NCI-H2107 treated with DMSO at 0.1 percent for 48 hours (cell line): ENCODE measurements at regions not wholly inside any gene's neighbourhood (a gene's known extent, or its start where the extent isn't known, plus 50 kb on each side); places are given as distances from the start of the nearest gene placed in this dataset.
"Not testable (repeated sequence)": the region's sequence is repeated elsewhere in the genome, so short reads cannot be mapped to it uniquely, and the experiment has no call there.

Experiments
- DNase-seq: peaks from one replicate; lab custom pipeline; 2025; ENCODE audit not compliant: unreplicated experiment; lab: John Stamatoyannopoulos, UW

DNA sequence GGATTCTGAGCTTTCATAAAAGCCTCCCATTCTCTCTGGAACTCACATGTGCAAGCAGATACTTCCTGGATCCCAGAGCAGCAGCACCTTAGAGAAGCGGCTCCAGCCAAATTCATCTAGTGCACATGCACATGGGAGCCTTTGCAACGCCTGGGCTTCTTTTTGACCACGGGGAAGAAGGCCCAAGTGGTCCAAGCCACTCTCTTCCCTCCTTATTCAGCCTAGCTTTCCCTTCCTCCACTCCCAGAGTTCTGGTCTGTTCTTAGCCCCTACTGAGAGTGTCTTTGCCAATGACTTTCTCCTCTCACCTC lies 118.7 kb downstream of the ZNF365 start:
- DNase-seq, result no peak

DNA sequence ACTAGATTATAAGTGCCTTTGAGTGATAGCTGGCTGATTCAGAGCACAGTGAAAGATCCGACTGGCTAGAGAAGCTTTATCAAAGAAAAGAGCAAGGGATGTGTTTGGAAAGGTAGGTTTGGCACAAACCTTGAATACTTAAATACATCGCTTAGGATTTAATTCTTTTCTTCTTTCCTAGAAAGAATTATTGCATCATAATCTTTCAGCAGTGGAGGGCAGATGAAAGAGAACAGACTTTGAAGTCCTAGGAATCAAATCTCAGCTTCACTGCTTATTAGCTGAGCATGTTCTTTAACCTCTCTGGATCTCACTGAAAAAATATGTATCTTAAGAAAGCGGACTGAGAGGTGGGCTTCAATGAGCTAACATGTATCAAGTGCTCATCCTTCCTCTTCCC lies 122.8 kb downstream of the ZNF365 start:
- DNase-seq, result no peak

DNA sequence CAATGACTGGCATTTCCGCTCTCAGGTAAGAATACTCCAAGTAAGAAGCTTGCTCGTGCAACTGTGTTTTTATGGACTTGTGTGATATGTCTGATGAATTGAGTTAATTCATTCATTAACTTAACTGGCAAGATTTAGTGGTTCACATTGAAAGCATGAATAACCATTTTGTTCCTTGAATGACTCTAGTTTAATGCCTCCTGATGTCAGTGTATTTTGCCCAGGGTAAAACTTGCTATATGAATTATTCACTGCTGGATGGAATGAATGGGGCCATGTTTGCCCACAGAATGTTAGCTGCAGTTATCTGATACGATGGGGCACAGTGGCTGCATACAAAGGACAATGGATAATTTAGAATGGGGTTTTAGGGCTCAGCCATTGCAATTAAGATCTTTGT lies 124.1 kb downstream of the ZNF365 start:
- no peak for DNase-seq

DNA sequence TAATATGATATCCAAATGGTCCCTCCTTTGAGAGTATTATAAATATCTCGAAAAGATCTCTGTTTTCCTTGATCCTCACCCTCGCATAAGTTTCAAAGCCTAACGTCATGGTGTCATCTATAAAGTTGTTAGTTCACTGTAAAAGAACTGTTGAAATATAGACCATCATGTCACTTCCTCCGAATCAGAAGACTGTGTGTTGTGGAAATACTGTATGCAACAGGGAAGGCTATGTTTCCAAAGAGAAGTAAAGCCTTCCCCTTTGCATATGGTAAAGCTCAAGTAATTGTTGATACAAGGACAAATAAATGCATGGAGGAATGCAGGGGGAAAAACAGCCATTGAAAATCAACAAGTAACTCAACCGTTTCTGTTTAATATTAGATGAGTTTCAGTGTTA lies 125.9 kb downstream of the ZNF365 start:
- not testable (repeated sequence) for DNase-seq

DNA sequence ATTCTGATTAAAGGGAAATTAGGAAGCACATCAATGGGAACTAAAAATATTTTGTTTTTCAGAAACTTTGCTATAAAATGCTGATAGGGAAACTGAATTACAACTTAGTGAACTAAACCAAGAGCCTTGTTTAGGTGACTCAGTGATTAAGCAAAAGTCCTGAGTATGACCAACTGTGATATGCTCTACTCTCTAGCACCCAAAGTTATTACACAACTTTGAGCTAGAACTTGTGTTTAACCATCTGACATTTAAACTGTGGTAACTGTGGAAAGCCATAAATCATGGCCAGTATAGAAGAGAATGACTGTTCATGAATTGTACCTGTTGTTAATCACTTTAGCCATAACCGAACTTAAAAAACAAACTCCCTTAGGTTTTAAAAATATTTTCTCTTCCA lies 127.4 kb downstream of the ZNF365 start:
- no peak for DNase-seq

DNA sequence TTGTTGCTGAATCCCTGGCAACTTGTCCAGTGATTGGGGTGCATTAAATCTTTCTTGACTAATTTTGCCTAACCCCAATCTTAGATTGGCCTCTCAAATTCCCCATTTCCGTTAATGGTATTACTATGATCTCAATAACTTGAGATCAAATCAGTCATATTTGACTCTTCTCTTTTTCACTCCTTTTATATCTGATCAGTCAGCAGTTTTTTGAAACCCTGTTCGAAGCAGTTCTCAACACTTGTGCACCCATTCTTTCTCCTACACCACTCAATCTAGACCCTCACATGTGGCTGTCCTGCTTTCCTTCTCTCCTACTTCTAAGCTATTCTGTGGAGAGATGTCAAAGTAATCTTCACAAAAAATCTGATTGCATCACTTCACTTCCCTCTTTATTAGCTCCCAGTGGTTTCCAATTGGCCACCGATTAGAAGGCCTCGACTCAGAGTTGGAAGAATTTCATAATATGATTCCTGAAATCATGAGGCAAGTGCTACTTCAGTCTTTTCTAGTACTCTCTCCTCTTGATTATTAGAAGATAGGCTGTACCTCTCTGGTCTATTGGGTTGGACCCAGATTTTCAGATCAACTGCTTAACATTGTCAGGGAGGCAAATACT lies 128.9 kb downstream of the ZNF365 start:
- DNase-seq, result no peak

DNA sequence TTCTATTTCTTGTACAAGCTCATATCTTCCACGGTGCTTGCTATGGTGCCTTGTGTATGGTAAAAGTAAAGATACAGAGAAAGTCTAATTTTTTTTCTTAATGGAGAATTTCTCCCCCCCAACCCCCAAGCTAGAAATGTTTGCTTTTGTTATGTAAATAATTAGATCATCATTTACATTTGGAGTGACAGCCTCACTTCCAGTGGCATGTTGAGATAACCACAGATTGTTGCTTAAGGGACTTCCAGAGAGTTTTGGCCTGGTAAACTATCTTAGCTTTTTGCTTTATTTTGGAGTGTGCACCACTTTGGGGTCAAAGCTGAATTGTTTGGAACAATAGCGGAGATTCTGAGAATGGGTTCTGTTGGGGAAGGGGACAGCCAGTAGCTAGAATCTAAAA lies 129.7 kb downstream of the ZNF365 start:
- no peak for DNase-seq

DNA sequence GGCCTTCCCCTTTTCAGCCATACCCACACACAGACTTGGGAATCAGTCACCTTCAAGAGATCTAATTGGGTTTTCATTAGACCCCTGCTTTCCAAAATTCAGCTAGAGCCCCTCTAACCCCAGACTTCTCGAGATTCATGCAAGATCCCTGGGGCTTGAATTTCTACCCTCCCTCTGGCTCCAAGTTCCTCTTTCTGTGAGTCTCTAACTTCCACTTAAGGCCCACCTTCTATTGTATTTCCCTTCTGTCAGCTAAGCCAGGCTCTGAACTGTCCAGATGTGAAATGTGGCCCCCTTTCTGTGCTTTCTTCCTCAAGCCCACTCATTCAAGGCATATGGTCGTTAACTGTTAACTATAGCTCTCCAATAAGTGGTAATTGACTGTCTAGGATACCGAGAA lies 132.2 kb downstream of the ZNF365 start:
- DNase-seq, result no peak

DNA sequence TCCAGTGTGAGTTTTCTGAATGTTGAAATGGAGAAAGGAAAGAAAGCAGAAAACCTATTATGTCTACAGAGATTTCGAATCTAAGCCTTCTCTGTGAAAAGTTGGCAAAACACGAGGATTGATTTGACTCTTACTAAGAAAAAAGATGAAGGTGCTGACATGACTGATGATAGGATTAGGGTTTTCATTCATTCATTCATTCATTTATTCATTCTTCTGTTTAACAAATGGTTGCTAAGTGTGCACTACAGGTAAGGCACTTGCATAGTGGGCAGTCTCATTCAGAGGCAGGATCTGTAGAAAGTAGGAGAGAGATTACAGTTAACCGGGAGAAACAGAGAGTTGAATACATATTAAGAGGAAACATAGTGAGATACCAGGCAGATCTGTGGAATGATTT lies 137.1 kb downstream of the ZNF365 start:
- DNase-seq, result no peak

DNA sequence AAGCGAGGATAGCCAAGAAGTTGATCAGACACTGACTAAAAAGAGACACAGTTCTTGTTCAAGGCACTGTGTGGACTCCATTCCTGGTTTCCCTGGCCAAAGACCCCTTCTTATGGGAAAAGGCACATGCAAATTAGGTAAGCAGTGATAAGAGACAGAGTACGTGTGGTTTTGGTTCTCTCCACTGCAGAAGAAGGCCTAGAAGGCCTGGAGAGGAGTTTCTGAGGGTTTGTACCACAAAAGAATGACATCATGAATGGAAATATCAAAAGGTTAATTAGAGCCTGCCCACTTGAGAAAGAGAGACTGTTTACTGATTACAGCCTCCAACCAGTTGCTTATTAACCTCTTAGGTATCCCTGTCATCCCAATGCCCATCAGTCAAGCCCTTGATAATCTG lies 137.5 kb downstream of the ZNF365 start:
- no peak for DNase-seq

DNA sequence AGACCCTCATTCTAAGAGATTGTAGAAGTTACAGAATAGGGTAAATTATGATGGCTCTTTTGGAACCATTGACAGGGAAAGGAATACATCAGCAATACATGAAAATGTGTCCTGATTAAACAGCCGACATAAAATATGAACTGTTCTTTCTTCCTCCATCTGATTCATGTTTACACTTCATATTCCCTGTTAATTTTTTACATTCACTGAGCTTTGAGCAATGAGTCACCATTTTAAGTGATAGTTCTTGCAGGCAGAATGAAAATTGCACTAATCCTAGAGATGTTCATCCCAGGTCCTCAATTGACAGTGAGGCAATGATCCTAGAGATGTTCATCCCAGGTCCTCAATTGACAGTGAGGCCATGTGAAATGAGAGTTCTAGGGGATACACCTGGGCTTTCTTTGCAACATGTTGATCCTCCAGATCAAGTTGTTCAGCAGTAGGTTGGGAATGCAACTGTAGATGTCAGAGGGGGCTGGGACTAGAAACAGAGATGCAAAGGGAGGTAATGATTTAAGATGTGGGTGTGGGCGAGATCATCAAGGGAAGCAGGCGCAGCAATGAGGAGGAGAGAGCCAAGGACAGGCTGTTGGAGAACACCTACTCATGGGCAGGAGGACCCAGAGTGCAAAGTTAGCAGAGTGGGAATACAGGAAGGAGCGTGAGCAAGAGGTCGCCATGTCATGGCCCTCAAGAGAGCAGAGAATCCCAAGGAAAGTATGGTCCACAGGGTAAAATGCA lies 138.7 kb downstream of the ZNF365 start:
- DNase-seq, result no peak

DNA sequence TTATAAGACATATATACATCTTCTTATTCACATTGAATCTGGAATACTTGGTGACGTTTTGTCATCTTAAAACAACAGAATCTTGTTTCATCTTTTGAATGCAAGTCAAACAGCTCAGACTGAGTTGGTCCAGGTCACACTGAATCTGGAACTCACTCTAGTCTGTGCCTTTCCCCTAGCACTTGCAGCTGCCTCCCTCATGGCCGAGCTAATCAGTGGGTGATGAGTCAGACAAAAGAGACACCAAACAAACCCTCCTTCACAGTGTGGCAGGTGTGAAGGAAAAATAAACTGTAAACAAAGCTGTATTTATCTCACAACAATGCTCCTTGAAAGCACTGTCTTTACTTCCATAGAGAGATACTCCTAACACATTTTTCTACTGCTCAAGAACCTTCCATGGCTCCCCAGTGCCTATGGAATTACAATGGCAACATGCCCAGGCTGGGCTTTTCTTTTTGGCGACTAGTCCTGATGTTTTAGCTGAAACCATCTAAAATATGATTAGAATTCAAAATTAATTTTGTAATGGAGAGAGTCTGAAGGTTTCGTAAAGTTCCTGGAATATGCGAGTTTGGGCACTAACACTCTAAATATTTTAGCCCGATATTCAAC lies 140.0 kb downstream of the ZNF365 start:
- DNase-seq, result no peak

DNA sequence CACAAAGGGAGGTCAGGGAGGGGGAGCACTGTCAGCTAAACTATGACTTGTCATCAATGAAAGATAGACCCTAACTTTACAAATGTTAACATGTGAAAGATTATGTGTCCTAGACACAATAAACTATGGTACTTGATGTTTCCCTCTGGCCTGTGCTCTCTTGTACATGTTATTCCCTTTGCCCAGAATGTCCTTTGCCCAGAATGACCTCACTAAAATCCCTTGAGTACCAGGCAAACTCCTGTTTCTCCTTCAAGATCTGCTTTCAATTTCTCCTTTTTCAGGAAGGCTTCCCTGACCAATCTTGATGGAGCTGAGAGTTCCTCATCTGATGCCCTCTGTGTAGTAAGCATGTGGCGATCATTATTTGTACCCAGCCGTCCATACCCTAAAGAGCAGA lies 143.1 kb downstream of the ZNF365 start:
- DNase-seq, result no peak

DNA sequence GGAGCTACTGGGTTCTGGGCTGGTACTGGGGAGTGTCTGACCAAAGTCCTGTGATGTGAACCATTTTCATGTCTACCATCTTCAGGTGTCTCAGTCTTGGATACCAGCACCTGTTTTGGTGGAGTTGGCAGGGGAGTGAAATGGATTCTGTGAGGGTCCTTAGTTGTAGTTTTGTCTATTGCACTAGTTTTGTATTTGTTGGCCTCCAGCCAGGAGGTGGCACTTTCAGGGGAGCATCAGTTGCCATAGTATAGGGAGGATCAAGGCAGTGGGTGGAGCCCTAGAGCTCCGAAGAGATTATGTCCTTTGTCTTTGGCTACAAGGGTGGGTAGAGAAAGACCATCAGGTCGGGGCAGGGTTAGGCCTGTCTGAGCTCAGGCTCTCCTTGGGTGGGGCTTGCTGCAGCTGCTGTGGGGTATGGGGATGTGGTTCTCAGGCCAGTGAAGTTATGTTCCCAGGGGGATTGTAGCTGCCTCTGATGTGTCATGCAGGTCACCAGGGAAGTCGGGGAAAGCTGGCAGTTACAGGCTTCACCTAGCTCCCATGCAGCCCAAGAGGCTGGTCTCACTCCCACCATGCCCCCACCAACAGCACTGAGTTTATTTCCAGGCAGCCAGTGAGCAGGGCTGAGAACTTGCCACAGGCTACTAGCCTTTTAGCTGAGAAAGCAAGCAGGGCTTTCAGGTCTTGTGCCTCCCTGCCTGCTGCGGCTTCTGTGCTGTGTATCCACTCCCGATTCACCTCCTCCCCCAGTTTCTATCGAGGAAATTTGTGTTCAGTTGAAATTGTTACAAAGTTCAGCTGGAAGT lies 153.1 kb downstream of the ZNF365 start:
- DNase-seq, result no peak

DNA sequence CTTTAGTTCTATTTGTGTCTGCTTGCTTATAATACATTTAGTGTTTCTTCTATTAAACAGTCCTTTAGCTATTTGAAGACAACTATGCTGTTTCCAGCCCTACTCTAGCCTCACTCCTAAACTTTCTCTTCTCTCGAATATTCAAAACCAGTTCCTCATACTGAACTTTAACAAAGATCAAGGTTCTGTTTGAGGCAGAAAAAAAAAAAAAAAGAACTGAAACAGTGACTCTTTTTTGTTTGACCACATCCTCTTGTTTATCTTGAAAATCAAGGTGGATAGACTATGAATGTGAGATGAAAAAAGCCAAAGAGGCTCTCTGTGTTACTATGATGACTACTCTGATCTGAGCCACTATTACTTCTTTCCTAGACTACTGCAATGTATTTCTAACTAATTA lies 154.3 kb downstream of the ZNF365 start:
- no peak for DNase-seq

DNA sequence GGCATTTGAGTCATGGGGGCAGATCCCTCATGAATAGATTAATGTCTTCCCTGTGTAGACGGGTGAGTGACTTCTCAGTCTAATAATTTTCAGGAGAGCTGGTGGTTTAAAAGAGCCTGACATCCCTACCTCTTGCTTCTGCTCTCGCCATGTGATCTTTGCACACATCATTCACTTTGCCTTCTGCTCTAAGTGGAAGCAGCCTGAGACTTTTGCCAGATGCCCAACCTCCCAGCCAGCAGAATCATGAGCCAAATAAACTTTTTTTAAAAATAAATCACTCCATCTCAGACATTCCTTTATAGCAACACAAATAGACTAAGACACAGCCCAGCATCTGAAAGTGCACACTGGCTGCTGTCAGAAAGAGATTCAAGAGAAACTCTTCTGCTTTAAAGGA lies 155.2 kb downstream of the ZNF365 start:
- DNase-seq, result no peak

DNA sequence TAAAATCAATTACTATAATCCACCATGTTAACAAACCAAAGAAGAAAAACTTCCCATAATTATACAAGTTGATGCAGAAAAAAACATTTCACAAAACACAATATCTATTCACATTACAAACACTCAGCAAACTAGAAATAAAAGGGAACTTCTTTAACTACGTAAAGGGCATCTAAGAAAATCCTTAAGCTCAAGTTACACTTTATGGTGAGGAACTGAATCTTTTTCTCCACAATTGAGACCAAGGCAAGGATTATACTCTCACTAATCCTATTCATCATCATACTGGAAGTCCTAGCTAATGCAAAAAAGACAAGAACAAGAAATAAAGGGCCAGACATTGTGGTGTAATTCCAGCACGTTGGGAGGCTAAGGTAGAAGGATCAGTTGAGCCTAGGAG lies 159.9 kb downstream of the ZNF365 start:
- no peak for DNase-seq

DNA sequence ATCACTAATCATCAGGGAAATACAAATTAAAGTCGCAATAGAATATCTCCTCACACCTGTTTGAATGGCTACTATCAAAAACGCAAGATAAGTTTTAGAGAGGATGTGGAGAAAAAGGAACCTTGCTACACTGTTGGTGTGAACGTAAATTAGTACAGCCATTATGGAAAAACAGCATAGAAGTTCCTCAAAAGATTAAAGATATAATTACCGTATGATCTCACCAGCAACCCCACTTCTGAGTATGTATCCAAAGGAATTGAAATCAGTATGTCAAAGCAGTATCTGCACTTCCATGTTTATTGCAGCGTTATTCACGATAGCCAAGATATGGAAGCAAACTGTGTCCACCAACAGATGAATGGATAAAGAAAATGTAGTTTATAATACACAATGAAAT lies 164.4 kb downstream of the ZNF365 start:
- no peak for DNase-seq

DNA sequence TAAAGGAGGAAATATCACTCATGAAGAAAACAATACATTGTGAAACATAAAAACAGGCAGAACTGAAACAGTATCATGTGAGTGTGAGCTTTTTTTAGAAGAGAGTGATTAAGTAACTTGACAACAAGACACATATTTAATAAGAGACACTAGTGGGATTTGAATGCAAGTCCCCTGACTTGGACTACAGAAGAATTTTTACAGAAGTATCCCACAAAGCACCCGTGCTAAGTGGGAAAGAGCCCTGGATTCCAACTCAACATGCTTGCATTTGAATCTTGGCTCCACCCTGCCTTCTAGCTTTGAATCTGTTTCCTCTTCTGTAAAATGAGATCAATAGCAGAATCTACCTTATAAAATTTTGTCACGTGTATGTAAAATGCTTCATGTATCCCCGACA lies 166.2 kb downstream of the ZNF365 start:
- DNase-seq, result no peak

DNA sequence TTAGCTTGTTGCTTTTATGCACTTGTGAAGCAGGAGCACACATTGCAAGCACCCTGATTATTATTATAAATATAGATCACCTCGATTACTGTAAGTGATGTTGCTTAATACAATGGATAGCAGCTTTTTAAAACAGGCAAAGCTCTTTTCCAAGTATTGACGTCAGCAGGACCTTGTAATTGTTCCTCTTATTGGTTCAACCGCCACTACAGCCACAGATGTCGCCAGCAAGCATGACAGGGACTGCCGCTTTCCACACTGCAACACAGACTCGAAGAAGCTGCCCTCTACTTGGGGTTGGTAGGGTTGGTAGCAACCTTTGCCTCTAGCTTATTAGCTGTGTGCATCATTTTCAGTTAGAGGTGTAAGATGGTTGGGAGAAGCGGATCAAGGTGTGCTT lies 167.6 kb downstream of the ZNF365 start:
- no peak for DNase-seq

DNA sequence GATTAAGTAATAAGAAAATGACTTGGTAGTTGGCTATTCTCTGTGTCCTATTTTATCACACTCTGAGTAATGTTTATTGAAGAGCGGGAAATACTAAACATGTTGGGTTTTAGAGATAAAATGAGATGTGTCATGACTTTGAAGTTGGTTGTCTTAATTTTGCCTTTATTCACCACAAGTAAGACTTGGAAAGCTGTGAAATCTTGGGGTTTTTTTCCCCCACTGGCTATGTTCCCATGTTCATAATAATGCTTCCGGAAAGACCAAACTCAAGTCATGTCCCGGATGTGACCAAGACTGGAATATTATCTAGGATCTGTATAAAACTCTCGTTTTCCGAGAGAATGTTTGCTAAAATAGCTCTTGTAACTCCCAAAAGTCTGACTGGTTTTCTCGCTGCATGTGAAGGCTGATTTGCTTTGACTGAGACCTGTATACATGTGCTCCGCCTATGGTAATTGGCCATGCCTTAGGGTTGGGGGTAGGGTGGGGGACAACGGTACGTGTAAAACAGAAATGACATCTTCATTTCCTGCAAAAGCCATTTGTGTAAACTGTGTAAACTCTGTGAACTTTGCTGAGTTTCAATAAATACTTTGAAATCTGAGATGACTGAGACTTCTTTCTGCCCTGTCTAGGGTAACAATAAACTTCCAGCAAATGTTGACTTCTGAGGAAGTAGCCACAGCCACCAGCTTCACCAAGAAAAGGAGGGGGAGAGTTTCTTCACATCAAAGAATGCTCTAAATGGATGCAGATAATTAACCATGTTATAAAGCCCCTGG lies 169.6 kb downstream of the ZNF365 start:
- no peak for DNase-seq
